ENCODE measurements at regions not wholly inside any gene's neighbourhood (a gene's known extent, or its start where the extent isn't known, plus 50 kb on each side); places are given as distances from the start of the nearest gene placed in this dataset.
A peak's percentile ranks its signal among the peaks of the same experiment; 100 is the strongest.

- Histone ChIP-seq H3K4me3 (ENCODE audit: low read depth, low read length) (no peak overlapping the region), H3K27me3 (replicated peaks) (no peaks in the 10 kb centered on the region), H3K27ac (no peak overlapping the region), H3K36me3 (replicated peaks) (no peaks in the 10 kb centered on the region)
- in situ Hi-C loops (cut with HindIII; ENCODE audit: low pct_ligation_motif_present, low sequenced_read_pairs): no loop called here
- TF ChIP-seq, protein P1, sequence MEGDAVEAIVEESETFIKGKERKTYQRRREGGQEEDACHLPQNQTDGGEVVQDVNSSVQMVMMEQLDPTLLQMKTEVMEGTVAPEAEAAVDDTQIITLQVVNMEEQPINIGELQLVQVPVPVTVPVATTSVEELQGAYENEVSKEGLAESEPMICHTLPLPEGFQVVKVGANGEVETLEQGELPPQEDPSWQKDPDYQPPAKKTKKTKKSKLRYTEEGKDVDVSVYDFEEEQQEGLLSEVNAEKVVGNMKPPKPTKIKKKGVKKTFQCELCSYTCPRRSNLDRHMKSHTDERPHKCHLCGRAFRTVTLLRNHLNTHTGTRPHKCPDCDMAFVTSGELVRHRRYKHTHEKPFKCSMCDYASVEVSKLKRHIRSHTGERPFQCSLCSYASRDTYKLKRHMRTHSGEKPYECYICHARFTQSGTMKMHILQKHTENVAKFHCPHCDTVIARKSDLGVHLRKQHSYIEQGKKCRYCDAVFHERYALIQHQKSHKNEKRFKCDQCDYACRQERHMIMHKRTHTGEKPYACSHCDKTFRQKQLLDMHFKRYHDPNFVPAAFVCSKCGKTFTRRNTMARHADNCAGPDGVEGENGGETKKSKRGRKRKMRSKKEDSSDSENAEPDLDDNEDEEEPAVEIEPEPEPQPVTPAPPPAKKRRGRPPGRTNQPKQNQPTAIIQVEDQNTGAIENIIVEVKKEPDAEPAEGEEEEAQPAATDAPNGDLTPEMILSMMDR (IDR thresholded peaks at IDR 0.05; ENCODE audit: low read depth, low read length, missing control alignments): no peak
- peak; percentile 60 for DNase-seq
Measured at GRCh38 chr4:110823251-110823650, 200.4 kb upstream of the PITX2 start.

DNA sequence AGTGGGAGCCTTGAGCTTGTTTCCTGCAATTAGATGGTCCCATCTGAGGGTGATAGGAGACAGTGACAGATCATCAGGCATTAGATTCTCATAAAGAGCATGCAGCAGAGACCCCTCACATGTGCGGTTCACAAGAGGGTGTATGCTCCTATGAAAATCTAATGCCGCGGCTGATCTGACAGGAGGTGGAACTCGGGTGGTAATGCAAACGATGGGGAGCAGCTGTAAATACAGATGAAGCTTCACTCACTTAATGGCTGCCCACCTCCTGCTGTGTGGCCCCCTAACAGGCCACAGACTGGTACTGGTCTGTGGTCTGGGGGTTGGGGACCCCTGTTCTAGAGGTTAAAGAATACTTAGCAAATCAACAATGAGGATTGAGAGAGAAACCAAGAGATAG is 201.5 kb upstream of the PITX2 start:
- TF ChIP-seq, protein P1 (IDR thresholded peaks at IDR 0.05; ENCODE audit: low read depth, low read length, missing control alignments): no peak
- Histone ChIP-seq H3K27me3 (replicated peaks) (no peaks in the 10 kb centered on the region), H3K27ac (no peak overlapping the region), H3K36me3 (replicated peaks) (no peaks in the 10 kb centered on the region), H3K4me3 (ENCODE audit: low read depth, low read length) (no peak overlapping the region)
- DNase-seq: no peak
- in situ Hi-C loops (cut with HindIII; ENCODE audit: low pct_ligation_motif_present, low sequenced_read_pairs): no loop called here

DNA sequence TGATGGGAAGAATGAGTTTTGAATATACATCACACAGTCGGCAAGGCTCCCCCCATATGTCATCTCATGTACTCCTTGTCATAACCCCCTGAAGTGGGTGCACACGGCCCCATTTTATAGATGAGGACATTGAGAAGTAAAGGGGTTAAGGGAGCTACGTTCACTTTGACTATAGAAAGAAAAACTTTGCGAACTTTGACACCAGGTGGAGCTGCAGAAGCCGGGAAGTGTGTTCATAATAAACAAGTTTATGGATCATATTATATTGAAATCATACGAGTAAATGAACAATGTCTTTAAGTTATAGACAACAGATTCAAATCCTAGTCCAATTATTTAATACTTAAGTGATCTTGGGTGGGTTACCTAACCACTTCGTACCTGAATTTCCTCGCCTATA is 203.8 kb upstream of the PITX2 start:
- in situ Hi-C loops (cut with HindIII; ENCODE audit: low pct_ligation_motif_present, low sequenced_read_pairs): no loop called here
- TF ChIP-seq, protein P1 (IDR thresholded peaks at IDR 0.05; ENCODE audit: low read depth, low read length, missing control alignments): no peak
- Histone ChIP-seq H3K4me3 (ENCODE audit: low read depth, low read length) (no peak overlapping the region), H3K27ac (no peak overlapping the region), H3K36me3 (replicated peaks) (no peaks in the 10 kb centered on the region), H3K27me3 (replicated peaks) (no peaks in the 10 kb centered on the region)
- DNase-seq: no peak

DNA sequence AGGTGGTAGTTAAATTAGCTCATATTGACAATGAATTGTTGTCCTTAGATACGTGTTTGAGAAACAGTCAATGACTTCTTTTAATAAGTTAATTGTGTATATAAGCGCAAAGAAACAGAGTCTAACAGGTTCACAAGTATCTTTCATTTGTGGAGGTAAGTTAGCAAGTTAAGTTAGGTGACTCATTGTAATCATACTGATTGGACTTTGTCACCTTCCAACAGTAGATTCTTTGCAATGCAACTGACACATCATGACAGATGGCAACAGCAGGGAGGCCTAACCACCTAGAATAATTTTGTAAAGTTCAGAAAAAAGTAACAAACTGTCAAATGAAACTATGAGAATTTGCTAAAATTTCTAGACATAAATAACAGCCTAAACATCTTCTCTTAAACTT is 207.6 kb upstream of the PITX2 start:
- no peak for DNase-seq
- H3K36me3 ChIP-seq (replicated peaks): no peaks in the 10 kb centered on the region
- H3K27ac ChIP-seq: no peak overlapping the region
- in situ Hi-C loops (cut with HindIII; ENCODE audit: low pct_ligation_motif_present, low sequenced_read_pairs): no loop called here
- no peaks in the 10 kb centered on the region for H3K27me3 ChIP-seq (replicated peaks)
- TF ChIP-seq, protein P1 (IDR thresholded peaks at IDR 0.05; ENCODE audit: low read depth, low read length, missing control alignments): no peak
- no peak overlapping the region for H3K4me3 ChIP-seq (ENCODE audit: low read depth, low read length)

GRCh38 chr4:110837896-110838450 is 215.1 kb upstream of the PITX2 start:
- H3K36me3 ChIP-seq (replicated peaks): no peaks in the 10 kb centered on the region
- DNase-seq: no peak
- in situ Hi-C loops (cut with HindIII; ENCODE audit: low pct_ligation_motif_present, low sequenced_read_pairs): no loop called here
- no peak overlapping the region for H3K27ac ChIP-seq
- H3K27me3 ChIP-seq (replicated peaks): no peaks in the 10 kb centered on the region
- no peak overlapping the region for H3K4me3 ChIP-seq (ENCODE audit: low read depth, low read length)
- TF ChIP-seq, protein P1 (IDR thresholded peaks at IDR 0.05; ENCODE audit: low read depth, low read length, missing control alignments): no peak

DNA sequence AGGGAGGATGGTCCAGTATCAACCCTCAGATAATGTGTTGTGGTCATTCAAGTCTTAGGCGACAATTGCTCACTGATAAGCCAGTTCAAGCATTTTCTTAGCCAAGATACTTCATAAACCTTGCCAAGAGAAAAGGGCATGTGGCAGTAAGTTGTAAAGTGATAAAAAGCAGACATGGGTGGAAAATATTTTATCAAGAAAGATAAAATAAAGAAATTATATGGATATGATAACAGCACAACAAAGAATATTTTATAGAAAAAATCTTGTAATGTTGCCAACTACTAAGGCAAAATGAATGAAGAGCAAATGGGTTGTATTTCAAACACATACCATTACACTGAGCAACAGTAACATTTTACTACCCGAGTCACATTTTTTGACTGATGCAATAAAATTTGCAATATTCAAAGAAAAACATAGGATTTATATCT is 217.4 kb upstream of the PITX2 start:
- H3K36me3 ChIP-seq (replicated peaks): no peaks in the 10 kb centered on the region
- H3K4me3 ChIP-seq (ENCODE audit: low read depth, low read length): no peak overlapping the region
- in situ Hi-C loops (cut with HindIII; ENCODE audit: low pct_ligation_motif_present, low sequenced_read_pairs): no loop called here
- H3K27ac ChIP-seq: no peak overlapping the region
- TF ChIP-seq, protein P1 (IDR thresholded peaks at IDR 0.05; ENCODE audit: low read depth, low read length, missing control alignments): no peak
- DNase-seq: no peak
- H3K27me3 ChIP-seq (replicated peaks): no peaks in the 10 kb centered on the region

Measured in brain microvascular endothelial cell (primary cell).